22Rv1 (cell line): ENCODE measurements at regions not wholly inside any gene's neighbourhood (a gene's known extent, or its start where the extent isn't known, plus 50 kb on each side); places are given as distances from the start of the nearest gene placed in this dataset.

ENCODE experiments used
- H3K27ac ChIP-seq: fragments of 450-650 bp; 2 replicates; pipeline ENCODE4 v1.5.1; 2017
- ZFX ChIP-seq: fragments of 450-650 bp; IDR thresholded peaks from 2 replicates; pipeline ENCODE4 v1.6.1; 2017; ENCODE audit warnings: antibody characterized with exemption, borderline replicate concordance
- TF ChIP-seq, protein P1 (sequence below): fragments of 450-650 bp; IDR thresholded peaks from 2 replicates; pipeline ENCODE4 v1.5.1; 2017; ENCODE audit warnings: mild to moderate bottlenecking

DNA sequence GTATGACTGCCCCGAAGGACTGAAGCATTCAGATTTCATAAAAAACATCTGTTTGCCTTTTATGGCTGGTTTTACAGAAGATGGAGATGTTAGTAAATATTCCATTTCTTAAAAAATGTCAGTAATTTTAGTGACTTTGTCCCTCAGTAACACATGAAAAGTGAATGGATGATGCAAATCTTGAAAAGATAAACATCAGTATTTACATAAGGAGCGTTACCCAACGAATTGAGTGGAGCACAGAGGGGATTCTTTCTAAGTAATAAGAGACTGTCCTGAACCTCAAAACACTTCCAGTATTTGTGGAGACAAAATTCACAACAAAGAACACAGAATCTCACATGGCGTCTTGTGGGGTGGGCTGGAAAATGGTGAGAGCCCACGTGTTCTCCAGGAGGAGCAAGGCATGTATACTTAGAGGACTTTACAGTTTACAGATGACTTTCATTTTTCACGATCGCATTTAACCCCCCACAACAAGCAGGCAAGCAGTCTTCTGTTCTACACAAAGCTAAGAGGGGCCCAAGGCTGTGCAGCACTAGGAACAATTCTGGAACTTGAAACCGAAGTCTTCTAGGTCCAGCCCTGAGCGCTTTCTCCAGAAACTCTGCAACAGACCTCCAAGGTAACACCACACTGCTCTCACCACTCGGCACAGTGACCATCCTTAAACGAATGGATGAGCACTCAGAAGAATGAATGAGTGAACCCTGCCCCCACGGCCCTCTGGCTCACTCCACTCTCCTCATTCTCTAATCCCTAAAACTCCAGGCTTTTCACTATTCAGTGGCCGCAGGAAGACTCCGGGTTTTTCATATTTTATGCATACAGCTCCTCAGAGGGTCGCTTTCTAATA is 709.8 kb downstream of the UQCRFS1 start:
- TF ChIP-seq, protein P1, sequence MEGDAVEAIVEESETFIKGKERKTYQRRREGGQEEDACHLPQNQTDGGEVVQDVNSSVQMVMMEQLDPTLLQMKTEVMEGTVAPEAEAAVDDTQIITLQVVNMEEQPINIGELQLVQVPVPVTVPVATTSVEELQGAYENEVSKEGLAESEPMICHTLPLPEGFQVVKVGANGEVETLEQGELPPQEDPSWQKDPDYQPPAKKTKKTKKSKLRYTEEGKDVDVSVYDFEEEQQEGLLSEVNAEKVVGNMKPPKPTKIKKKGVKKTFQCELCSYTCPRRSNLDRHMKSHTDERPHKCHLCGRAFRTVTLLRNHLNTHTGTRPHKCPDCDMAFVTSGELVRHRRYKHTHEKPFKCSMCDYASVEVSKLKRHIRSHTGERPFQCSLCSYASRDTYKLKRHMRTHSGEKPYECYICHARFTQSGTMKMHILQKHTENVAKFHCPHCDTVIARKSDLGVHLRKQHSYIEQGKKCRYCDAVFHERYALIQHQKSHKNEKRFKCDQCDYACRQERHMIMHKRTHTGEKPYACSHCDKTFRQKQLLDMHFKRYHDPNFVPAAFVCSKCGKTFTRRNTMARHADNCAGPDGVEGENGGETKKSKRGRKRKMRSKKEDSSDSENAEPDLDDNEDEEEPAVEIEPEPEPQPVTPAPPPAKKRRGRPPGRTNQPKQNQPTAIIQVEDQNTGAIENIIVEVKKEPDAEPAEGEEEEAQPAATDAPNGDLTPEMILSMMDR = no peak
- TF ChIP-seq ZFX = no peak
- no peak overlapping the region for H3K27ac ChIP-seq

DNA sequence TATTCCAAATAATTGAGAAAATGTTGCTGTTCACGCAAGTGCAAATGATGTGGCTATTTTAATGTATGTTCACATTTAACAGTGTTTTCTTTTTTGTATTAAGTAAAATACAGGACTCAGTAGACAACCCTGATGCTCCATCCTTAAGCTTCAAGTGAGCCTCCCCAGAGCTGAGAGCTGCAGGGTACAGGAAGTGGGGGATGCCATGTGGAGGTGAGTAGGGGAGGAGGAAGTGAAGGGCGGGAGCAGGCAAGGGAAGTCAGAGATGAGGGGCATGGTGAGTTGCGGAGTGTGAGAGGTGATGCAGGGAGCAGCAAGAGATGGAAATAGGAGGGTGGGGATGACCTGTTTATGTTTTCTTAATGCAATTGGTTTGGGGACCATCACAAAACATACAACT is 711.0 kb downstream of the UQCRFS1 start:
- TF ChIP-seq ZFX = no peak
- TF ChIP-seq, protein P1 = no peak
- H3K27ac ChIP-seq = no peak overlapping the region

DNA sequence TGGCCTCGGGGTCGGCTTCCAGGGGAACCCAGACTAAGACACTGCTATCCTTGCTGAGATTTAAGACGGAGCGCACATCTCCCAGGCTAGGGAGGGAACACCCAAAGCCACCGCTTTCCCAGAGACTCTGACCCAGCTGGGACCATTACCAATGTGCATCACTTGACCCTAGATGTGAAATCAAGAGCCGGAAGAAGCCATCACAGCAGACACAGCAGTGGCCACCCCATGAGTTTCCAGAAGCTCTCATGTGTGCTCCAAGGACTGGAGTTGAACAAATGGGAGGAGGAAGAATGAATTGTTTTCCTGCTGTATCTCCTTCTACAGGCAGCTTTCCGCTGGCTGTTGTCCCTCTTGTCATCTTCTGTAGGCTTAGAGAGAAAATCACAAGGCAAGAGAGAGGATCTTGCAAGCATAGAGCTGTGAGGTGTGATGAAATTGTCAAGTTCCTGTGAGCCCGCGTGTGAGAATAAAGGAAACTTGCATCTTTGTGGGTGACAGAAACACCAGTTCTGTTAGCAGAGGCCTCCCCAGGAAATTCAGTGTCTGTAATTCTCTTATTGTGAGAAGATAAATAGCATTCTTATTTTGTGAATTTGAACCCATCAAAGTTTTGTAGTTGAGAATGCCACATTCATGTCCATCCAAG is 711.8 kb downstream of the UQCRFS1 start:
- H3K27ac ChIP-seq = no peak overlapping the region
- TF ChIP-seq, protein P1 = no peak
- TF ChIP-seq ZFX = no peak

DNA sequence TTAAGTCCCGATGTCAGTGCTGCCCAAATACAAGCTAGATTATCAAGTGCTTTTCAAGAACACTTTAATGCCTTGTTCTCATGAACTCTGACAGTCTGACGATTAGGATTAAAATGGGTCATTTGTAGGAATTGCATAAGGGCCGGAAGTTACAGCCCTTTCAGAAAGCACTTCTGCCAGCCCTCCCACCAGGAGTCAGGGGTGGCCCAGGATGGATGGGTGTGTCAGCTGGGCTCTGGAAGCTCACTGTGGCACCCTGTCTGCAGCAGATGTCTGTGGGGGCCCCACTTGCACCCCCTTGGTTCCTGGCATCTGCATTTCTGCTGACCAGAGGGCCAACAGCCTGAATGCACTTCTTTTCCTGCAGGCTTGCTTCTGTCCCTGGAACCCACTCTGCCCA is 712.7 kb downstream of the UQCRFS1 start:
- TF ChIP-seq, protein P1 = no peak
- TF ChIP-seq ZFX = no peak
- no peak overlapping the region for H3K27ac ChIP-seq

DNA sequence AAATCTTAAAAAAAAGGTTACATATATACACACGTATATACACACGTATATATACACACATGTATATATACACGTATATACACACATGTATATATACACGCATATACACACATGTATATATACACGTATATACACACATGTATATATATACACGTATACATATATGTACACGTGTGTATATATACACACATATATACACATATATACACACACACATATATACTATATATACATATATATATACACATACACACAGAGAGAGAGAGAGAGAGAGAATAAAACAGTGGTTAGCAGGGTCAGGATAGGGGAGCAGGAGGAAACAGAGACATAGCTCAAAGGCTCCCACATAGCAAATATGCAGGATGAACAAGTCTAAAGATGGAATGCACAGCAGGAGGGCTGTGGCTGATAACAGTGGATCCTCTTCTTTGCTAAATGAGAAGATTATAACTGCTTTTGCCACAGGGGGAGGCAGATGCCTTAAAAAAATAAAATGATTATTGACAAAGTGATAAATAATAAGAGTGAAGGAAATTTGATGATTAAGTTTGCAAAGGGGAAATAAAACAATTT is 714.5 kb downstream of the UQCRFS1 start:
- TF ChIP-seq, protein P1 = no peak
- TF ChIP-seq ZFX = no peak
- no peak overlapping the region for H3K27ac ChIP-seq

DNA sequence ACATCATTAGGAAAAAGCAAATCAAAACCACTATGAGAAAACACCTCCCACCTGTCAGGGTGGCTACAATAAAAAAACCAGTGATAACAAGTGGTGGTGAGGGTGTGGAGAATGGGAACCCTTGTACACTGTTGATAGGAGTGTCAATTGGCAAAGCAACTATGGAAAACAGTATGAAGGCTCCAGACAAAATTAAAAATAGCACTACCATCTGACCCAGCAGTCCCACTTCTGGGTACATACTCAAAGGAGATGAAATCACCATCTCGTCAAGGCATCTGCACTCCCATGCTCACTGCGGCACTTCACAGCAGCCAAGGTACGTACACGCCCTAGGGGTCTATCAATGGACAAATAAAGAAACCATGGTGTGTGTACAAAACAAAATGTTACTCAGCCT is 715.1 kb downstream of the UQCRFS1 start:
- H3K27ac ChIP-seq = no peak overlapping the region
- TF ChIP-seq ZFX = no peak
- TF ChIP-seq, protein P1 = no peak

DNA sequence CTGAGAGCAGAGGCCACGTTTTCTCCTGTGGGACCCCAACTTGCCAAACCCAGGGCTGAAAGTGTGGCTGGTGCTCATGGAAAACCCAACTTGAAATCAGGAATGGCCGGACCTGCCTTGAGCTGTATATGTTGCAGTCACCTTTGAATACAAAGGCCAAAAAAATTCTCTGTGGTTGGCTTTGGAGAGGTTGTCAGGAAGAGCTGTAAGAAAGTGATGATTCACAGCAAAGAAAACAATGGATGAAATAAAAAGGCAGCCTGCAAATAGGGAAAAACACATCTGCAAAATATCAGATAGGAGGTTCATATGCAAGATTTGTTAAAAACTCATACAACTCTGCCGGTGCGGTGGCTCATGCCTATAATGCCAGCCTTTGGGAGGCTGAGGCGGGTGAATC is 715.8 kb downstream of the UQCRFS1 start:
- no peak for TF ChIP-seq ZFX
- TF ChIP-seq, protein P1 = no peak
- H3K27ac ChIP-seq = no peak overlapping the region
